ENCODE measurements at regions not wholly inside any gene's neighbourhood (a gene's known extent, or its start where the extent isn't known, plus 50 kb on each side); places are given as distances from the start of the nearest gene placed in this dataset.

- Histone ChIP-seq H3K9me3 (replicated peaks in 1 of 3) (no peaks in the 10 kb centered on the region), H3K36me3 (replicated peaks in 1 of 2) (no peaks in the 10 kb centered on the region), H3K4me3 (no peak overlapping the region), H3K27me3 (no peaks in the 10 kb centered on the region), H3K4me1 (replicated peaks in 1 of 2) (no peaks in the 10 kb centered on the region), H3K27ac (no peak overlapping the region)
- 93 to 98% (median 95%) methylated on average over 7 to 10 of the region's 10 CpGs for WGBS, 4 donors
- TF ChIP-seq CTCF (IDR thresholded peaks at IDR 0.05): no peak
- no peak for TF ChIP-seq POLR2A (IDR thresholded peaks at IDR 0.05)
- DNase-seq: no peak
- intact Hi-C loops (cut with DNase I): no loop called here
These were observed 78.5 kb upstream of the RNU6-1 start for GRCh38 chr15:67918205-67918861.

DNA sequence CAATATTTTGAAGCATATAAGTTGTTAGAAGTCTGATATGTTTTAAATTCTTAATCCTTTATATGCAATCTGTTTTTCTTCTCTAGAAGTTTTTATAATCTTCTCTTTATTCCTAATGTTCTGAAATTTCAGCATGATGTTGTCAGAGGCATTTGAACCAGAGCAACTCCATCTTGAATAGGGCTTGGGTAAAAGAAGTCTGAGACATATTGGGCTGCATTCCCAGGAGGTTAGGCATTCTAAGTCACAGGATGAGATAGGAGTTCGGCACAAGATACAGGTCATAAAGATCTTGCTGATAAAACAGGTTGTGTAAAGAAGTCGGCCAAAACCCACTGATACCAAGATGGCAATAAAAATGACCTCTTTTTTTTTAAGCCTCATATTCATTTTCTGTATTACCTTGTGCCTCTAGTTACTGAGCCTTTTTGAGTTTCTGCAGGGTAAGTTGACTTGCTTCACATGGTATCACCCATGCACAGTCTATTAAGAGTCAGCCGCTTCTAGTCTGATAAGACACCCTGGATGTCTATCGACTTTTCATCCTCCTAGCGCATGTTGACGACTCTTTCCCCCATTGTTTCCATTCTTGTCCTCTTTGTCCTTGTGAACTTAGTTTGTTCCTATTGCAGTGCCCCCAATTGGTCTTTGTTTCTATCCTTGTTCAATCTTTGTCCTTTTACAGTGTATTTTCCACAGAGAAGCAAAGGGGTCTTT is 80.8 kb upstream of the RNU6-1 start:
- no peak for TF ChIP-seq CTCF (IDR thresholded peaks at IDR 0.05)
- no peak for TF ChIP-seq POLR2A (IDR thresholded peaks at IDR 0.05)
- Histone ChIP-seq H3K4me1 (replicated peaks in 1 of 2) (no peaks in the 10 kb centered on the region), H3K9me3 (replicated peaks in 1 of 3) (no peaks in the 10 kb centered on the region), H3K27me3 (no peaks in the 10 kb centered on the region), H3K27ac (no peak overlapping the region), H3K36me3 (replicated peaks in 1 of 2) (no peaks in the 10 kb centered on the region), H3K4me3 (no peak overlapping the region)
- 83 to 86% (median 84%) methylated on average over 6 of the region's 6 CpGs for WGBS, 4 donors
- intact Hi-C loops (cut with DNase I): no loop called here
- no peak for DNase-seq

GRCh38 chr15:67922106-67922675 is 82.3 kb upstream of the RNU6-1 start:
- H3K36me3 ChIP-seq (replicated peaks in 1 of 2): no peaks in the 10 kb centered on the region
- intact Hi-C loops (cut with DNase I): no loop called here
- no peaks in the 10 kb centered on the region for H3K27me3 ChIP-seq
- no peak overlapping the region for H3K27ac ChIP-seq
- H3K9me3 ChIP-seq (replicated peaks in 1 of 3): no peaks in the 10 kb centered on the region
- H3K4me1 ChIP-seq (replicated peaks in 1 of 2): no peaks in the 10 kb centered on the region
- 91 to 94% (median 92%) methylated on average over 7 of the region's 7 CpGs for WGBS, 4 donors
- no peak overlapping the region for H3K4me3 ChIP-seq
- DNase-seq: no peak
- TF ChIP-seq POLR2A (IDR thresholded peaks at IDR 0.05): no peak
- no peak for TF ChIP-seq CTCF (IDR thresholded peaks at IDR 0.05)

- TF ChIP-seq POLR2A (IDR thresholded peaks at IDR 0.05): no peak
- Histone ChIP-seq H3K36me3 (replicated peaks in 1 of 2) (no peaks in the 10 kb centered on the region), H3K27me3 (no peaks in the 10 kb centered on the region), H3K4me1 (replicated peaks in 1 of 2) (no peaks in the 10 kb centered on the region), H3K9me3 (replicated peaks in 1 of 3) (no peaks in the 10 kb centered on the region), H3K4me3 (no peak overlapping the region), H3K27ac (no peak overlapping the region)
- intact Hi-C loops (cut with DNase I): no loop called here
- DNase-seq: no peak
- WGBS, 4 donors: 81 to 86% (median 82%) methylated on average over 10 of the region's 10 CpGs
These were observed 83.4 kb upstream of the RNU6-1 start for GRCh38 chr15:67922971-67923945.

Data from adrenal gland (tissue), 9 donors.